ENCODE measurements at regions not wholly inside any gene's neighbourhood (a gene's known extent, or its start where the extent isn't known, plus 50 kb on each side); places are given as distances from the start of the nearest gene placed in this dataset.
A peak's percentile ranks its signal among the peaks of the same experiment; 100 is the strongest.

GRCh38 chr4:4641661-4642495, 100.0 kb upstream of the STX18 start:
- DNase-seq (ENCODE audit: low read depth): no peak

GRCh38 chr4:4641254-4641653, 99.4 kb upstream of the STX18 start:
- no peak for DNase-seq (ENCODE audit: low read depth)

- DNase-seq (ENCODE audit: low read depth): peak; percentile 25
Measured at GRCh38 chr4:4640692-4641091, 98.8 kb upstream of the STX18 start.

- DNase-seq (ENCODE audit: low read depth): no peak
Measured at GRCh38 chr4:4639370-4639769, 97.5 kb upstream of the STX18 start.

GRCh38 chr4:4637710-4638109, 95.9 kb upstream of the STX18 start:
- no peak for DNase-seq (ENCODE audit: low read depth)

- DNase-seq (ENCODE audit: low read depth): peak; percentile 23
Measured at GRCh38 chr4:4633431-4633830, 91.6 kb upstream of the STX18 start.

GRCh38 chr4:4631150-4631549, 89.3 kb upstream of the STX18 start:
- DNase-seq (ENCODE audit: low read depth): no peak

GRCh38 chr4:4627906-4628305, 86.1 kb upstream of the STX18 start:
- DNase-seq (ENCODE audit: low read depth): no peak

GRCh38 chr4:4627111-4627510, 85.3 kb upstream of the STX18 start:
- DNase-seq (ENCODE audit: low read depth): no peak

GRCh38 chr4:4625488-4625887, 83.6 kb upstream of the STX18 start:
- DNase-seq (ENCODE audit: low read depth): peak; percentile 12

- DNase-seq (ENCODE audit: low read depth): no peak
Measured at GRCh38 chr4:4624276-4624897, 82.5 kb upstream of the STX18 start.

- DNase-seq (ENCODE audit: low read depth): no peak
Measured at GRCh38 chr4:4619821-4620220, 78.0 kb upstream of the STX18 start.

- no peak for DNase-seq (ENCODE audit: low read depth)
Measured at GRCh38 chr4:4618847-4619246, 77.0 kb upstream of the STX18 start.

- DNase-seq (ENCODE audit: low read depth): no peak
Measured at GRCh38 chr4:4614925-4615678, 73.3 kb upstream of the STX18 start.

- no peak for DNase-seq (ENCODE audit: low read depth)
Measured at GRCh38 chr4:4613641-4614286, 71.9 kb upstream of the STX18 start.

GRCh38 chr4:4613126-4613465, 71.2 kb upstream of the STX18 start:
- no peak for DNase-seq (ENCODE audit: low read depth)

GRCh38 chr4:4610672-4611071, 68.8 kb upstream of the STX18 start:
- no peak for DNase-seq (ENCODE audit: low read depth)

- no peak for DNase-seq (ENCODE audit: low read depth)
Measured at GRCh38 chr4:4609622-4610334, 67.9 kb upstream of the STX18 start.

- DNase-seq (ENCODE audit: low read depth): no peak
Measured at GRCh38 chr4:4608214-4608537, 66.3 kb upstream of the STX18 start.

GRCh38 chr4:4607336-4608213, 65.7 kb upstream of the STX18 start:
- DNase-seq (ENCODE audit: low read depth): no peak
